Activated T-cell treated with anti-CD3 and anti-CD28 coated beads for 1 hour (primary cell): ENCODE measurements at regions not wholly inside any gene's neighbourhood (a gene's known extent, or its start where the extent isn't known, plus 50 kb on each side); places are given as distances from the start of the nearest gene placed in this dataset.
"Not testable (repeated sequence)": the region's sequence is repeated elsewhere in the genome, so short reads cannot be mapped to it uniquely, and the experiment has no call there.

Experiments used
- DNase-seq: peaks from one replicate; pipeline ENCODE4 v3.0.0-alpha.2; 2020; ENCODE audit warnings: low read depth

- DNase-seq = no peak
Measured at GRCh38 chr18:59038295-59039039, 101.2 kb upstream of the SEC11C start.

- DNase-seq = not testable (repeated sequence)
Measured at GRCh38 chr18:59039040-59039320, 100.7 kb upstream of the SEC11C start.

GRCh38 chr18:59039449-59039848 is 100.2 kb upstream of the SEC11C start:
- no peak for DNase-seq

GRCh38 chr18:59040770-59041148 is 98.9 kb upstream of the SEC11C start:
- DNase-seq = no peak

GRCh38 chr18:59041296-59041695 is 98.4 kb upstream of the SEC11C start:
- DNase-seq = no peak

- DNase-seq = no peak
Measured at GRCh38 chr18:59041819-59042815, 97.6 kb upstream of the SEC11C start.

GRCh38 chr18:59044855-59045254 is 94.8 kb upstream of the SEC11C start:
- DNase-seq = no peak

GRCh38 chr18:59047321-59048047 is 92.2 kb upstream of the SEC11C start:
- DNase-seq = no peak

GRCh38 chr18:59048048-59048363 is 91.7 kb upstream of the SEC11C start:
- no peak for DNase-seq

- DNase-seq = no peak
Measured at GRCh38 chr18:59048378-59048777, 91.3 kb upstream of the SEC11C start.

- no peak for DNase-seq
Measured at GRCh38 chr18:59049721-59050660, 89.7 kb upstream of the SEC11C start.

GRCh38 chr18:59050661-59051057 is 89.0 kb upstream of the SEC11C start:
- DNase-seq = no peak

GRCh38 chr18:59051470-59052165 is 88.1 kb upstream of the SEC11C start:
- DNase-seq = no peak

- DNase-seq = no peak
Measured at GRCh38 chr18:59052965-59053820, 86.5 kb upstream of the SEC11C start.

- no peak for DNase-seq
Measured at GRCh38 chr18:59054496-59055287, 85.0 kb upstream of the SEC11C start.

GRCh38 chr18:59055345-59056032 is 84.2 kb upstream of the SEC11C start:
- no peak for DNase-seq

- no peak for DNase-seq
Measured at GRCh38 chr18:59056706-59057492, 82.8 kb upstream of the SEC11C start.

- no peak for DNase-seq
Measured at GRCh38 chr18:59057493-59057795, 82.2 kb upstream of the SEC11C start.
